HG02938 (cell line): ENCODE measurements at regions not wholly inside any gene's neighbourhood (a gene's known extent, or its start where the extent isn't known, plus 50 kb on each side); places are given as distances from the start of the nearest gene placed in this dataset.

ENCODE experiments used
- ATAC-seq: cut with Tn5 transposase; IDR thresholded peaks from one replicate; pipeline ENCODE4 v1.9.1; 2021; ENCODE audit warnings: mild to moderate bottlenecking, moderate library complexity; ENCODE audit not compliant: unreplicated experiment

DNA sequence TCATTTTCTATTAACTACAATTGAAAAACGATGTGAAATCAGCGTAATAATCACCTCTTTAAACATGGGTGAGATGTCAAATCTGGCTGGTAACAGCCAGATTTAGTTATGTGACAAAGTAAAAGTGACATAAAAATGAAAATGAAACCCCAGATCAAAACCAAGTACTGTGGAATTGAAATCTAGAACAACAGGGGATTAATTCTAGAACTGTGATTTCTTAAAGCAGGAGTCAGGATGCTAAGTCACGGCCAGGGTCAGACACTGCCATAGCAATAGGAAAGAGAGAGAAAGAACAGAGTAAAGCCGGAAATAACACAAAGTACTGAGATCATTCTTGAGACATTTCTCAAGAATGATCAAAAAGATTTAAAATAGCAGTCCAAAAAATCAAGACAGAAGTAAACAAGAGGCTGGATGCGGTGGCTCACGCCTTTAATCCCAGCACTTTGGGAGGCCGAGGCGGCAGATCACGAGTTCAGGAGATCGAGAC, 1183.7 kb upstream of the NXPH2 start:
- no peak for ATAC-seq

DNA sequence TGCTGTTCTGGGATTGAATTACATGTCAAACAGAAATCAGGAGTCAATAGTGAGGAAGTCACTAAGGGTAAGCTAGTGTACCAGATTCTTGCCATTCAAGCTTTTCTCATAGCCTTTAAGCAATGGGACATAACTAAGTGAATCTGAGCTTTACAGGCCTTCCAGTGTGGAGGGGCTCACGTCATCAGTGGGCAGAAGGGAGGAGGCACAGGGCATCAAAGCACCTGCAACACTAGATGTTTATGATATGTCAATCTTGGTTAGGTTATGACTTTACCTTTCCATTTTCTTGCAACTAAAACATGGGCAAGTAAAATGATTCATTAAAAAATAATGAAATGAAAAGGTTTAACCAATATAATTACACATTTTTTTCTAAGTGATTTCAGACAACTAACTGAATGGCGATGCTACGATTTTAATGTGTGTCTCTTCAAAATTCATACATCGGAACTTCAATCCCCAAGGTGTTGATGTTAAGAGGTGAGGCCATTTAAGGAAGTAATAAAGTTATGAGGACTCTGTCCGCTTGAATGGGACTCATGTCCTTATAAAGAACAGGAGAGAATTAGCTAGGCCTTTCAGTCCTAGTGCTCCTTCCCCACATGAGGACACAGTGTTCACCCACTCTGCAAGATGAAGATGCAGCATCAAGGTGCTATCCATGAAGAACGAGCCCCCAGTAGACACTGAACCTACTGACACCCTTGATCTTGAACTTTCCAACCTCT, 1169.2 kb upstream of the NXPH2 start:
- no peak for ATAC-seq

DNA sequence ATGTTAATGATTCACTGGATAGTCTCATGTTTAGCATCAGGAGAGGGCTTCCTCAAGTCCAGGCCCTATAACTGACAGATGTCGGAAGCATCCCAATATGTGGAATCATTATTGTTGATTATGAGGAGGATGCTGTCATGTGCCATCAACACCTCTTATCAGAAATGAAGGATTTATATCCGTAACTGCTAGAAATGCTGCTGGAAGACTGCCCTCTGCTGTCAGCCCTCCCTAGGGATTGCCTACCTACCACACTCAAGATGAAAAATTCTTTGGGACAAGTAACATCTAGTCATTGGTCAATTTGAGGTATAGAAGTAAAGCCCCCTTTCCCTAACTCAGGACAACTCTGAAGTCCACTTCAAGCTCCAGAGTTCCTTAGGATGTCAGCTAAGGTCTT, 1166.5 kb upstream of the NXPH2 start:
- ATAC-seq, result no peak

DNA sequence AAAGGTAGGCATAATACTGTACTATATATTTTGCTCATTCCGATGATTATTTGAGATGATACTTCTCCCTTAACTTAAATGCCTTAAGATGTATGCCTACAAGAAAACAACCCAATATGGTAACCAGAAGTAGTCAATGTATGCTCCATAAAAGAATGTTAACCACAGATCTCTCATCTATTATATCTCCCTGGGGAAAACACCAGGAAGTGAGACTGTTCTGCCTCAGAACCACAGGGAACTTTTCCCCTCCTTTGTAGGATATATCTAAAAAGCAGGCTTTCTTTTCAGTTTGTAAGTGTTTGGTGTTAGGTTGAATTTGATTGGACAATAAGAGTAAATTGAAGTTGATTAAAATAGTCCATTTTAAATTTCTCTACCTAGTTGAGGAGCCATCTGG, 1160.5 kb upstream of the NXPH2 start:
- no peak for ATAC-seq

DNA sequence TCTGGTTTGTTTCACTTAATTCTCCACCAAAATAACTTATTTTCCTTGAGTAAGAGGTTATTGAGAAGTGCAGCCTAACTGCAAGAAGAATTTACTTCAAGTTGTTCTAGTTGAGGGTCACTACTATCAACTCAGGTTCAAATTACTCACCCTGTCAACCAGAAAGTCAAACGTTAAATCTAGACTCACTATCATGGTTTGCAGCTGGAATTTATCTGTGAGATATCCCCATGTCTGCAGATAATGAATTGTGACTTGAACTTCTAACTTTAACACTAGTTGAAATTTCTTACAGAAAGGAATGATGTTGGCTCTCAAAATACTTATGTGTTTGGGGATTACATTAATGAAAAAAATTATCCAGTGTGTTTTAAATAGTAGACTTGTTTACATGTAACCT, 1145.7 kb upstream of the NXPH2 start:
- ATAC-seq, result no peak

DNA sequence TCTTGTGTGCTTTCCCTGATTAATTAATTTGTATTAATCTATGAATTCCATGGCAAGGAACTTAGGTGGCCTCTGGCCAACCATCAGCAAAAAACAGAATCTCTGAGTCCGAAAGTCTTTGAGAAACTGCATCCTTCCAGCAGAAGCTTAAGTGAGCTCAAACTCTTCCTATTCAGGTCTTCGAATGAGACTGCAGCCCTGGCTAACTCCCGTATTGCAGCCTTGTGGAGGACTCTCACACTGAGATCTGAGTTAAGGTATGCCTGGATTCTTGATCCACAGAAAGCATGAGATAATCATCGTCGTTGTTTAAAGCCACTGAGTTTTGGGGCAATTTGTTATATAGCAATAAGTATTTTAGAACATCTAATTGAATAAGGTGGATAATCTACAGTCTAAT, 1143.9 kb upstream of the NXPH2 start:
- no peak for ATAC-seq

DNA sequence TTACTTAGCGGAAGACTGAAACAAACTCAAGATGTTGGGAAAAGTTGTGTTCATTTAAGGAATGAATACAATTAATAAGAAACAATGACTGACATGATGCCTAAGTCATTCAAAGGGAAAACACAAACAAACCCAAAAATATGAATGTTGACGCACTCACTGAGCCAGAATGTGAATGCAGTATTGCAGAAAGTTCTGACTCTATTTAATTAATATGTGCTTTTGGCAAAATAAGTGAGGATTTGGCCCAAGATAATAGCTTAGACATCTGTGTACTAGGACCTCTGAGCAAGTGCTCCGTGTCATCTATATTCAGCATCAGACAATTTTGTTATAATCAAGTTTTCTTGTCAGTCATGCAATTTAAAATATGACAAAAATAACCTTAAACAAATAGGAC, 1138.8 kb upstream of the NXPH2 start:
- ATAC-seq, result no peak

DNA sequence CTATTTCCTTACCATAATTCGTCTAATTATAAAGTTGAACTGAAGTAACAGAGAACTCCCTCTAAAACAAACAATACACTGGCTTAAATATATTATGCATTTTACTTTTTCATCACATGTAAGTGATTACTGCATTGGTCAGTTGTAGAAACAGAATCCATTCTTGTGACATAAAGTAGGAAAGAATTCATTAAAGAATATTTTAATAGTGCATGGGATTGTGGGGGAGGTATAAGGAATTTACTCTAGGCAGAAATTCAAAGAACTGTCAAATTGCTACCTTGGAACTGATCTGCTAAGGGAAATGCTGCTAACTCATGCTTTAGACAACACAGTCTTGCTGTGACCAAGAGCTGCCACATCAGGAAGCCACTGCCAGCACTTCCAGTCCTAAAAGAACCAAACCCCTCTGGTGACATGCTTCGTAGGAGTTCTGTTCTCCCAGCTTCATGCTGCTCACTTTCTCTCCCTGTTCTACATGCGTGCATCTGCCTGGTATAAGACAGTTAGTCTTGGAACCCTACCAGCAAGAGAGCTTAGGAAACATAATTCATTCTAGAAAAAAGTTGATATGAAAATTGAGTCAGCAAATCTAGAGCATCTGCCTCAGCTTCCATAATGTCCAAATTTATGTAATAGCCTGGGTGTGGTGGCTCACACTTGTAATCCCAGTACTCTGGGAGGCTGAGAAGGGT, 1137.6 kb upstream of the NXPH2 start:
- no peak for ATAC-seq

DNA sequence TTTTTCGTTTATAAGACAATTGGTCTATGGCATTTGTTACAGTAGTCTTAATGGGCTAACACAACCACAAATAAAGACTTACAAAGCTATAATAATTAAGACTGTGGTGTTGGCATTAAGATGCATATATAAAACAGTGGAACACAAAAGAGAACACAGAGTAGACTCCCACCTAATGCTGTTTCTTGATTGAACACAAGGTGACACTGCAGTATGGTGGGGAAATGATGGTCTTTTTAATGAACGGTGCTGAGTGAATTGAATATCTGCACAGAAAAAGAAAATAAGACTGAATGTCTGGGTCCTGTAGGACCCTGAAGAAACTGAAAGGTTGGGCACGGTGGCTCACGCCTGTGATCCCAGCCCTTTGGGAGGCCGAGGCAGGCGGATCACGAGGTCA, 1136.6 kb upstream of the NXPH2 start:
- ATAC-seq, result no peak

DNA sequence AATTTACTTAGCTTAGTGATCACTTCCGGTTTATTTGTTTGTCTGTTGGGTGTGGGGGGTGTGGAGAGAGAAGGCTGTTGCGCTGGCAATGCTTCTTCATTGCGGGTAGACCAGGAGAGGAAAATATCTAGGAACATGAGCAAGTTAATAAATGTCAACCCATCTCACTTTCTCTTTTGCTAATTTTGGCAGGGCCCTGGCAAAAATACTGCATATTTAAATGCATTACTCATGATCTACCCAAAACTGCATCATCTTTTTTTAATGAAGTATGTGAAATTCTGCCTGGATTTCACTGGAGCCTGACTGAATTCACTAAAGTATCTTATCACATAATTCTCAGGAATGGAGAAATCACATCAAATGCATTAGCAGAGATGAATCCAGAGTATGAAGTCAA, 1131.0 kb upstream of the NXPH2 start:
- ATAC-seq, result no peak

DNA sequence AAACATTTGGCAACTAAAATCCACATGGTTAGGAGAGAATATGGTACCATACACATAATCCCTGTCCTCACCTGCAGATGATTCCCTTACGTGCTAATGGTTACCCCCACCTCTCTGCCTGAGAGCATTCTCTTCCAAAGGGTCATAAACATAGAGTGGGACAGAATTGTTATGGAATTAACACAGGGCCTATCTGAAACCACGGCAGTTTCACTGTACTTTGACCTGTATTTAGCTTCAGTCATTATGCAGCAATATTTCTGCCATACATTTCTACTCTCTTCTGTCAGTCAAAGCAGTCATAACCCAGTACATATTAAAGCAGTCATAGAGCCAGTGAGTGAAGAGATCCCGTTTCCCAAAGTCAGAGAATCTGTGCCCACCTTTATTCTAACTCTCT, 1128.9 kb upstream of the NXPH2 start:
- ATAC-seq, result no peak

DNA sequence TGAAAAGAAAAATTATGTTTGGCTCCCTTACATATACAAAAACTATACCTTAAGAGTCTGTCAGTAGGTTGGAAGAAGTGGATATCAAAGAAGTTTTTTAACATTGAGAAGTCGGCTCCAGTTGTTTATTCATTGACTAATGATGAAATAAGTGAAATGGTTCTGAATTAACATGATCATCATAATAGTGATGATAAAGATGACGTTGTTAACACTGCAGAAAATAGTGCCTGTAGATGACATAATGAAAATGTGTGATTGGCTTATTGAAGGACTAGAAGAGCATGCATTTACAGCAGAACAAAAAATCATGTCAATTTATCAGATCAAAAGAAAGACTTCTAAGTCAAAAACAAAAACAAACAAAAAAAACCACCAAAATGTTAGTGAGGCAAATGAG, 1125.4 kb upstream of the NXPH2 start:
- ATAC-seq, result no peak

DNA sequence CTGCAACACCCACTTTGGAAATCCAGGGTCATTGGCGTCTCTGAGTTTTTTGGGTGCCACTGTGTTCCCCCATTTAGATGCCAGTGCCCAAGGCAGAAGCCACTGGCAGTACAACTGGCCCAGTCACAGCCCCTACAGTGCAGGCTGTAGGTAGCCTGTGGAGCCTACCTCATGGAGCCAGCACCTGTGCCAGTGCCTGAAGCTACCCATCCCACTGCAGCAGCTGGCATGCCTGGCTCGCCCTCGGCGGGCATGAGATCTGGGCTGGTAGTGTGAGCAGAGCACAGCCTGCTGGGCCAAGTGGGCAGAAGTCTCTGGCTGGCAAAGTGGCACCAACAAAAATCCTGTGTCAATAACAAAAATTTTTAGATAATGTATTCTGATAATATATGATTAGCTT, 1111.4 kb upstream of the NXPH2 start:
- no peak for ATAC-seq

DNA sequence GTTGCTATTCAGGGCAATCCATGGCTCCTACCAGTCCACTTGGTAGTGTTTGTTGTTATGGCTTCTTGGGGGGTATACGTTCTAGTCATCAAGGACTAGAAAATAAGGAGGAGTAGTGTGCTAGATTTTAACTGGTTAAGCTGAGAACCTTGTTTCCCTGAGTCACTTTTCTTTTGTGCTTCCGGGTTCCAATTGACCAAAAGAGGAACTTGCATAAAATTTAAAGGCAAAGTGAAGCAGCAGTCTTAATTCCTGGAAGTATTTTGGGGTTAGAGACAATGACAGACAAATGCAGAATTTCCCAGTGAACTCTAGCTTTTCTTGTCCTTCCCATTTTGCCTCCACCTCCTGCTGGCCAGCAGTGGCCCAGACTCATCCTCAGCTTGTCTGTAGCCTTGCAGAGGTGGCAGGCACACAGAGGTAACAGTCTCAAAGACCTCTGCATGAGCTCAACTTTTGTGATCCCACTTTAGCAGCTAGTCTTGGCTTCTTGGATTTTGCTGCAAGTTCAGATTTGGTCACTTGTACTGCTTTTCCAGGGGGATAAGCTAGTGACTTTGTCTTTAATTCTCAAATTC, 1105.8 kb upstream of the NXPH2 start:
- ATAC-seq, result no peak

DNA sequence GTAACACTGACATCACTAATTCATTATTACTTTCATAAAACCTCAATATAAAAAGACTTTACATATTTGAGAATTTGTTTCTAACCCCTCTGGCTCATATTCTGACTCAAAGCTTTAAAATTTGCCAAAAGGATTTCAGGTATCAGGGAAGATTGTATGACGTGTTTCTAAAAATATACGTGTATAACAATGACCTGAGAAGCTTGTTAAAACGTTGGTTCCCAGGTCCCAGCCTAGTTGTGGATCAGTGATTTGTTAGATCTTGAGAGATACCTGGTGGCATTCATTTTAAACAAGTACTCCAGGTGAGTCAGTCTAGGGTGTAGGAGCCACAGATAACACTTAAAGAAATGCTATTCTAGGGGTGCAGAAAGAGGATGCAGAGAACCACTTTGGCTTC, 1096.8 kb upstream of the NXPH2 start:
- no peak for ATAC-seq

DNA sequence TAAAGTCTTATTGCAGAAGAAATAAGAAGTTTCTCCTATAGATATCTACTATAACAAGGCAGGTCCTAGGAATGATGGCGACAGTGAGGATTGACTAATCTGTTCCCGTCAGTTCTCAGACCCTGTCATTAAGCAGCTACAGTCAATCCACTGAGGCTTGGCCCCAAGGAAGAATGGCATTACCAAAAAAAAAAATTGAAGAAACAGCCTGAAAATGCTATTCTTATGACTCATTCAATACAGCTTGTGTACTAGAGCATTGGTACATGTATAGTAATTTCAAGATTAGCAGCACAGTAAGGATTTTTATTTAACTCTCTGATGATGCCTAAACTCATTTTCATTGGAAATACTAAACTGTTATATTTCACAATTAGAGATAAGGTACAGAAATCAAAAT, 1096.1 kb upstream of the NXPH2 start:
- no peak for ATAC-seq

DNA sequence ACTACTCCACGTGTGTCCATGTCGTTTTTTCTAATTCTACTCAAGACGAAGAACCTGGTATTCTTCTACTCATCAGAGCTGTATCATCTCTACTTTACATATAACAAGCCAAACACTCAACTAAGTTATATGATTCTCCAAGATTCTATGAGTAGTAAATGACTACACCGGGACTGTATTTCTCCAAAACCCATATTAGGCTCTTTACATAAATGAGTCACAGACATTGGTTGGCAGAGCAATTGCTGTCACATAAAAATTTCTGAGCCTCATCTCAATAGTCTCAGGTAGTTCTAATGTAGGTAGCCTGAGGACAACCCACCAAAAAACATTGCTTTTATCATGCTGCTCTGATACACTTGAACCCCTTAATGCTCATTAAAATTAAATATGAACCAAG, 1092.3 kb upstream of the NXPH2 start:
- no peak for ATAC-seq

DNA sequence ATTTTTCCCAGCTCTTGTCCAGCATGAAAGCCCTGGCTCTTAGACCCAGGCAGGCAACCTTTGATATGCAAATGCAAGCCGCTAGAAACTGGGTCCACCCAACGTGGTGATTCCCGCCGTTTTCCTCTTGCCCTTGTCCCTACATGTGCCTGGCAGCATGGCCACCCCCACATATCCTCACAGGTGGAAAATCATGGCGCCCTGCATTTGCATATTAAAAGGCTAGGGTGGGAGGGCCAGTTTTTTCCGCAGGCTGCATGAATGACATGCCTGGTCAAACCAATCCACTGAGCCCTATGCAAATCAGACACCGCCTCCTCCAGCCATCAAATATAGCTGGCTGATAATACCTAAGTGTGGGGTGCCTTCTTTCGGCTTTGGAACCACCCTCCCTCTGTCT, 1091.8 kb upstream of the NXPH2 start:
- ATAC-seq, result no peak

DNA sequence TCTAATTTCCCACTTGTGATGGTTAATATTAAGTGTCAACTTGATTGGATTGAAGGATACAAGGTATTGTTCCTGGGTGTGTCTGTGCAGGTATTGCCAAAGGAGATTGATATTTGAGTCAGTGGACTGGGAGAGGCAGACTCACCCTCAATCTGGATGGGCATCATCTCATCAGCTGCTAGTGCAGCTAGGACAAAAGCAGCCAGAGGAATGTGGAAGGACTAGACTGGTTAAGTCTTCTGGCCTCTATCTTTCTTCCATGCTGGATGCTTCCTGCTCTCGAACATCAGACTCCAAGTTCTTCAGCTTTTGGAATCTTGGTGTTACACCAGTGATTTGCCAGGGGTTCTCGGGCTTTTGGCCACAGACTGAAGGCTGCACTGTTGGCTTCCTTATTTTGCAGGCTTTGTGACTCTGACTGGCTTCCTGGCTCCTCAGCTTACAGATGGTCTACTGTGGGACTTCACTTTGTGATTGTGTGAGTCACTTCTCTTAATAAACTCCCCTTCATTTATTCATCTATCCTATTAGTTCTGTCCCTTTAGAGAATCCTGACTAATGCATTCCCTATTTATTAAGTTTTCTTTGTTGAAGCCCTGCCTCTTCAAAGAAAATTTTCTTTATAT, 1087.5 kb upstream of the NXPH2 start:
- ATAC-seq, result no peak

DNA sequence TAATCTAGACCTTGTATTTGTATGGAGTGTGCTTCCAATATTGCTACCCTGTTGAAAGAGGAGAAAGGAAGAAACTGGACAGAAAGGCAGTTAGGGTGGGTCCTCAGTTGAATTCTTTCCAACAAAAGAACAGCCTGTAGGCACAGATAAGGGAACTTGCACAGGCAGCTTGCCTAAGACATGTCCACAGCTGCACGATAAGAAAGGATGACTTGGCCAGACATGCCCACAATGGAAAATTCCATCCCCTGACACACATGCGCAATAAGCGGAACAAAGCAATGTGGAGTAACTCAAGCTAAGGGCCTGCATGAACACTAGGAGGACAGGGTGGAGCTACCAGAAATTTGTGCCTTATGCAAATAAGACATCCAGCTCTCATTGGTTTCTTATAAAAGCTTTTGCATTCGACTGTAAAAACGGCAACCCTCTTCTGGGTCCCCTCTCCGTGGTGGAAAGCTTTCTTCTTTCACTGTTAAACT, 1084.7 kb upstream of the NXPH2 start:
- ATAC-seq, result no peak

DNA sequence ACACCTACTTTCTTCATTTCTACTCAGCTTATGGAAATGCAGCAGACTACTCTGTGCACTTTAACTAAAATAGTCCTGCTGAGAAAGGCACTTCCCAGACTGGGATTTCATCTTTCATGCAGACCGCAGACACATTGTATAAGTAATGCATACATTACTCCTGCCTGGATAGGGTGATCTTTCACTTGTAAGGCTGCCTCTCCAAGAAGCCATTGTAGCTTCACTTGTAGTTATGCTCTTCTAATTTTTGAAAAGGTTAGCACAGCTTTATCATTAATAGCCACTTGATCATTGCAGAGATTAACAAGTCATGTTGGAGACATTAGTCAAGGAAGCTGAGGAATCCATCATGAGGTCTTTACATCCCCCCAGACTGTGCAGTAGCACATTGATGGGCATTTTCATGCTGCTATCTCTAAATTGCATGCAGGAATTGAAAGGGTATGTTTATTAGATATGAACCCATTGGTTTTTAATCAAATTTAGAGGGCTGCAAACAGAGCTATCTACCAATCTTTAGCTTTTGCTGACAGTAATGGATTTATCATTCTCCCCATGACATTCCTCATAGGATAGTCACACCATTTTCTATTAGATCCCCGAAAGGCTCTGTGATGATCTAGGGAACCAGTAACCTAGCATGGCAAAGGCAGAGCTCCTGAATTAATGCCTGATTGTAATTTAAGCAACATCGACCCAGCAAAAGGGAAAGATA, 1074.7 kb upstream of the NXPH2 start:
- no peak for ATAC-seq
